ENCODE measurements at regions not wholly inside any gene's neighbourhood (a gene's known extent, or its start where the extent isn't known, plus 50 kb on each side); places are given as distances from the start of the nearest gene placed in this dataset.

GRCh38 chr3:107946700-107947099 lies 144.1 kb downstream of the CD47 start:
- no peak for TF ChIP-seq TAF1 (IDR thresholded peaks at IDR 0.05; ENCODE audit: borderline replicate concordance, low read depth, low read length)
- no peak for TF ChIP-seq CTCF (IDR thresholded peaks at IDR 0.05)
- TF ChIP-seq PBX3 (IDR thresholded peaks at IDR 0.05): no peak
- no peak for TF ChIP-seq RAD21 (IDR thresholded peaks at IDR 0.05; ENCODE audit: low read length)
- TF ChIP-seq MAX (IDR thresholded peaks at IDR 0.05; ENCODE audit: low read depth): no peak
- TF ChIP-seq USF1 (IDR thresholded peaks at IDR 0.05; ENCODE audit: borderline replicate concordance, low read depth): no peak
- TF ChIP-seq RCOR1 (IDR thresholded peaks at IDR 0.05; ENCODE audit: low read length): no peak
- TF ChIP-seq RXRA (IDR thresholded peaks at IDR 0.05; ENCODE audit: borderline replicate concordance, low read depth): no peak
- no peak for TF ChIP-seq YY1 (IDR thresholded peaks at IDR 0.05; ENCODE audit: low read depth)

Measured in SK-N-SH (cell line).